ENCODE measurements at regions not wholly inside any gene's neighbourhood (a gene's known extent, or its start where the extent isn't known, plus 50 kb on each side); places are given as distances from the start of the nearest gene placed in this dataset.

- Mint-ChIP-seq H3K4me1 (no peaks in the 10 kb centered on the region), H3K4me3 (no peak overlapping the region), H3K27ac (no peak overlapping the region), H3K36me3 (ENCODE audit: low read depth) (no peaks in the 10 kb centered on the region), H3K9me3 (peaks cover 14% of the 10 kb centered on the region), H3K27me3 (ENCODE audit: low read depth, poor library complexity) (peaks cover 2% of the 10 kb centered on the region)
- TF ChIP-seq, protein P1, sequence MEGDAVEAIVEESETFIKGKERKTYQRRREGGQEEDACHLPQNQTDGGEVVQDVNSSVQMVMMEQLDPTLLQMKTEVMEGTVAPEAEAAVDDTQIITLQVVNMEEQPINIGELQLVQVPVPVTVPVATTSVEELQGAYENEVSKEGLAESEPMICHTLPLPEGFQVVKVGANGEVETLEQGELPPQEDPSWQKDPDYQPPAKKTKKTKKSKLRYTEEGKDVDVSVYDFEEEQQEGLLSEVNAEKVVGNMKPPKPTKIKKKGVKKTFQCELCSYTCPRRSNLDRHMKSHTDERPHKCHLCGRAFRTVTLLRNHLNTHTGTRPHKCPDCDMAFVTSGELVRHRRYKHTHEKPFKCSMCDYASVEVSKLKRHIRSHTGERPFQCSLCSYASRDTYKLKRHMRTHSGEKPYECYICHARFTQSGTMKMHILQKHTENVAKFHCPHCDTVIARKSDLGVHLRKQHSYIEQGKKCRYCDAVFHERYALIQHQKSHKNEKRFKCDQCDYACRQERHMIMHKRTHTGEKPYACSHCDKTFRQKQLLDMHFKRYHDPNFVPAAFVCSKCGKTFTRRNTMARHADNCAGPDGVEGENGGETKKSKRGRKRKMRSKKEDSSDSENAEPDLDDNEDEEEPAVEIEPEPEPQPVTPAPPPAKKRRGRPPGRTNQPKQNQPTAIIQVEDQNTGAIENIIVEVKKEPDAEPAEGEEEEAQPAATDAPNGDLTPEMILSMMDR (IDR thresholded peaks at IDR 0.05), result no peak
- no peak for DNase-seq
These were observed 1310.5 kb upstream of the CELF2 start for GRCh38 chr10:9707216-9707615.

DNA sequence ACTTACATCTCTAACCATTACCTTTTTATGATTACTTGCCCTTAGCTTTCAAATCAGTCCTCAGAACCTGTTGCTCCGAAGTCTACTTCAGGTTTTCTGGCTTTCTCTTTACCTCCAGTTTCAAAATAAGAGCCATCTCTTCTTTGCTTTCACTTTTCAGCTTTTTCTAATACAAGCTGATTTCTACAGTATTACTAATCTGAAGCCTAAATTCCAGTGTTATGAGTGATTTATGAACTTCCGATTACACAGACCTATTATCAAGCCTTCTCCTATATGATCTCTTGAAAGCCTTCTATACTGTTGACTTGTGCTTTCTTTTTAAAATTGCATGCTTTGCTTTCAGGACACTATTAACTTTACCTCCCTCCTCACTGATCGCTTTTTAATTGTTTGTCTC, 1307.8 kb upstream of the CELF2 start:
- Mint-ChIP-seq H3K36me3 (ENCODE audit: low read depth) (no peaks in the 10 kb centered on the region), H3K9me3 (peaks cover 23% of the 10 kb centered on the region), H3K27ac (no peak overlapping the region), H3K4me1 (no peaks in the 10 kb centered on the region), H3K27me3 (ENCODE audit: low read depth, poor library complexity) (peaks cover 2% of the 10 kb centered on the region), H3K4me3 (no peak overlapping the region)
- no peak for DNase-seq
- TF ChIP-seq, protein P1 (IDR thresholded peaks at IDR 0.05), result no peak

DNA sequence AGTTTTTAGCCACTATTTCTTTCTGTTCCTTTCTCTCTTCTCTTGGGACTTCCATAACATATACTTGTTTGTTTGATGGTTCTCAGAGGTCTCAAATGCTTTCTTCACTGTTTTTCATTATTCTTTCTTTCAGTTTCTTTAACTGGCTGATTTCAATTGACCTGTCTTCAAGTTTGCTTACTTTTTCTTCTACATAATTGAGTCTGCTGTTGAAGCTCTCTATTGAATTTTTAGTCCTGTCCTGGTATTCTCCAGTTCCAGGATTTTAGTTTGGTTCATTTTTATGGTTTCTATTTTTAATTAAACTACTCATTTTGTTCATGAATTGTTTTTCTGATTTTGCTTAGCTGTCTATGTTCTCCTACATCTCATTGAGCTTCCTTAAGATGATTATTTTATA, 1305.3 kb upstream of the CELF2 start:
- TF ChIP-seq, protein P1 (IDR thresholded peaks at IDR 0.05), result no peak
- Mint-ChIP-seq H3K36me3 (ENCODE audit: low read depth) (no peaks in the 10 kb centered on the region), H3K27me3 (ENCODE audit: low read depth, poor library complexity) (peaks cover 2% of the 10 kb centered on the region), H3K4me3 (no peak overlapping the region), H3K4me1 (no peaks in the 10 kb centered on the region), H3K9me3 (peaks cover 23% of the 10 kb centered on the region), H3K27ac (no peak overlapping the region)
- no peak for DNase-seq

DNA sequence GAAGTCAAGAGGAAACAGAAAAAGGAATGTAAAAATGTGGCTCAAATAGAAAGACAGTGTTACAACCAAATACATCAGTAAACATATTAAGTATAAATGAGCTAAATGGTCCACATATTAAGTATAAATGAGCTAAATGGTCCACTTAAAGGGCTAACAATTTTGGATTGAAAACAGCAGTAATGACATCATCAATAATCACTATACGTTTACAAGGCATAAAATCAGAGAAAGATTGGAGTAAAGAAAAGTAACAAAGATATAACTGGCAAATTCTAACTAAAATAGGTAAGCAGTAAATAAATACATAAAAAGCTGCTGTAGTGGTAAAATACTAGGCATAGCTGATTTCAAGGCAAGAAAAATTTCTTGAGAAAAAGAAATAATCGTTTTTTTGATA, 1298.4 kb upstream of the CELF2 start:
- no peak for DNase-seq
- no peaks in the 10 kb centered on the region for H3K9me3 Mint-ChIP-seq
- no peaks in the 10 kb centered on the region for H3K36me3 Mint-ChIP-seq (ENCODE audit: low read depth)
- TF ChIP-seq, protein P1 (IDR thresholded peaks at IDR 0.05), result no peak
- no peak overlapping the region for H3K4me3 Mint-ChIP-seq
- H3K27ac Mint-ChIP-seq, result no peak overlapping the region
- no peaks in the 10 kb centered on the region for H3K4me1 Mint-ChIP-seq
- no peaks in the 10 kb centered on the region for H3K27me3 Mint-ChIP-seq (ENCODE audit: low read depth, poor library complexity)

- Mint-ChIP-seq H3K4me3 (no peak overlapping the region), H3K9me3 (peaks cover 2% of the 10 kb centered on the region), H3K27ac (no peak overlapping the region), H3K4me1 (no peaks in the 10 kb centered on the region), H3K27me3 (ENCODE audit: low read depth, poor library complexity) (peaks cover 3% of the 10 kb centered on the region), H3K36me3 (ENCODE audit: low read depth) (no peaks in the 10 kb centered on the region)
- no peak for DNase-seq
- TF ChIP-seq, protein P1 (IDR thresholded peaks at IDR 0.05), result no peak
These were observed 1283.9 kb upstream of the CELF2 start for GRCh38 chr10:9733766-9734165.

DNA sequence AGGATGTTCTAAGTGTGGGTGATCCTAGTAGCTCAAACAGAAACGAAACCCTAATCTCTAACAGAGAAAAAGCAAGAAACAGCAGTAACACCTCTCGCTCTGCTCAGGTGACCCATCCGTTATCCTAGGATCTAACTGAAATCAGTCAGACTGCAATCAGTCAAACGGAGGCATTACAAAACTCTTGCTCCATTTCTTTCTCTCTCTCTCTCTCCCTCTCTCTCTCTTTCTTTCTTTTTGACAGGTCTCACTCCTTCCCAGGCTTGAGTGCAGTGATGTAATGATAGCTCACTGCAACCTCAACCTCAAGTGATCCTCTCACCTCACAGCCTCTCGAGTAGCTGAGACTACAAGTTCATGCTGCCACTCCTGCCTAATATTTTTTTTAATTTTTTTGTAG, 1283.5 kb upstream of the CELF2 start:
- no peaks in the 10 kb centered on the region for H3K36me3 Mint-ChIP-seq (ENCODE audit: low read depth)
- H3K27me3 Mint-ChIP-seq (ENCODE audit: low read depth, poor library complexity), result peaks cover 3% of the 10 kb centered on the region
- no peak overlapping the region for H3K27ac Mint-ChIP-seq
- no peak for DNase-seq
- no peak overlapping the region for H3K4me3 Mint-ChIP-seq
- no peaks in the 10 kb centered on the region for H3K9me3 Mint-ChIP-seq
- no peaks in the 10 kb centered on the region for H3K4me1 Mint-ChIP-seq
- TF ChIP-seq, protein P1 (IDR thresholded peaks at IDR 0.05), result no peak

All from nephron progenitor cell (in vitro differentiated cells).